Esophagus squamous epithelium (tissue), 5 donors: ENCODE measurements at regions not wholly inside any gene's neighbourhood (a gene's known extent, or its start where the extent isn't known, plus 50 kb on each side); places are given as distances from the start of the nearest gene placed in this dataset.

Experiments
- DNase-seq: peaks from one replicate; lab custom pipeline; 2025; lab: John Stamatoyannopoulos, UW
- H3K27ac ChIP-seq, 4 donors: fragments of 200-600 bp; sonication (generic); one replicate each; pipeline ENCODE4 v1.5.1; 2016 to 2019; ENCODE audit warnings: mild to moderate bottlenecking in 1 of 4
- H3K27me3 ChIP-seq, 4 donors: fragments of 200-600 bp; sonication (generic); 1 replicate in 3 of 4; 2 replicates in 1 of 4; pipeline versions ENCODE4 v1.5.1 to v1.6.0; 2017 to 2021; ENCODE audit warnings: antibody characterized with exemption in 1 of 4
- H3K36me3 ChIP-seq, 3 donors: fragments of 200-600 bp; sonication (generic); one replicate each; pipeline ENCODE4 v1.5.1; 2016 to 2019
- H3K4me1 ChIP-seq, 3 donors: fragments of 200-600 bp; sonication (generic); one replicate each; pipeline ENCODE4 v1.5.1; 2017 to 2019
- H3K4me3 ChIP-seq, 4 donors: fragments of 200-600 bp; sonication (generic); 1 replicate in 3 of 4; 2 replicates in 1 of 4; pipeline ENCODE4 v1.5.1; 2016 to 2019; ENCODE audit warnings: mild to moderate bottlenecking in 2 of 4, moderate library complexity in 1 of 4
- H3K9me3 ChIP-seq, 3 donors: fragments of 200-600 bp; sonication (generic); one replicate each; pipeline ENCODE4 v1.5.1; 2016 to 2019
- POLR2A ChIP-seq, 4 donors: fragments of 450-650 bp; IDR thresholded peaks; one replicate each; pipeline ENCODE4 v1.6.1; 2017; ENCODE audit warnings: antibody characterized with exemption in 4 of 4, mild to moderate bottlenecking in 4 of 4, moderate library complexity in 3 of 4
- WGBS, 2 donors: methylation state at CpG; one replicate each; pipeline ENCODE4 v1.1.5; 2018; 5-methylcytosine and 5-hydroxymethylcytosine counted together
- intact Hi-C: fragments of 100-400 bp; cut with DNase I; formaldehyde crosslinking; loops from one replicate; pipeline ENCODE4 v1.15.0; 2022
- TF ChIP-seq, protein P1 (sequence below), 6 experiments: fragments of 450-650 bp in 4 of 6; fragments of 200-600 bp in 2 of 6; sonication (generic) in 2 of 6; IDR thresholded peaks; one replicate each; pipeline ENCODE4 v1.5.1; 2016 to 2019; ENCODE audit warnings: antibody characterized with exemption in 6 of 6, mild to moderate bottlenecking in 4 of 6, moderate library complexity in 4 of 6
- donor health status: DM: yes; HTN: yes; CAD: no.

DNA sequence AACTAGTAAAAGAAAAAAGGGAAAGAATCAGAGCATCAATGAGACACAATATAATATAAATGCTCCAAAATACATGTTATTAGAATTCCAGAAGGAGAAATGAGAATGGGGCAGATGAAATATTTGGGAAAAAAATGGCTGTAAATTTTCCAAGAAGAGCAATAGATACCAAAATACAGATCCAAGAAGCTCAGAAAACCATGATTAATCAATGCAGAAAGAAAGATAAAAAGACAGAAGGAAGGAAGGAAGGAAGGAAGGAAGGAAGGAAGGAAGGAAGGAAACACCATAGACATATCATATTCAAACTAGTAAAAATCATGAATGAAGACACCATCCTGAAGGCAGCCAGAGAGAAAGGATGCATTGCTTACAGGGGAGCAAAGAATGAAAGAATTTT, 920.9 kb downstream of the EFNA5 start:
- no peak for TF ChIP-seq POLR2A (IDR thresholded peaks at IDR 0.05)
- TF ChIP-seq, protein P1, sequence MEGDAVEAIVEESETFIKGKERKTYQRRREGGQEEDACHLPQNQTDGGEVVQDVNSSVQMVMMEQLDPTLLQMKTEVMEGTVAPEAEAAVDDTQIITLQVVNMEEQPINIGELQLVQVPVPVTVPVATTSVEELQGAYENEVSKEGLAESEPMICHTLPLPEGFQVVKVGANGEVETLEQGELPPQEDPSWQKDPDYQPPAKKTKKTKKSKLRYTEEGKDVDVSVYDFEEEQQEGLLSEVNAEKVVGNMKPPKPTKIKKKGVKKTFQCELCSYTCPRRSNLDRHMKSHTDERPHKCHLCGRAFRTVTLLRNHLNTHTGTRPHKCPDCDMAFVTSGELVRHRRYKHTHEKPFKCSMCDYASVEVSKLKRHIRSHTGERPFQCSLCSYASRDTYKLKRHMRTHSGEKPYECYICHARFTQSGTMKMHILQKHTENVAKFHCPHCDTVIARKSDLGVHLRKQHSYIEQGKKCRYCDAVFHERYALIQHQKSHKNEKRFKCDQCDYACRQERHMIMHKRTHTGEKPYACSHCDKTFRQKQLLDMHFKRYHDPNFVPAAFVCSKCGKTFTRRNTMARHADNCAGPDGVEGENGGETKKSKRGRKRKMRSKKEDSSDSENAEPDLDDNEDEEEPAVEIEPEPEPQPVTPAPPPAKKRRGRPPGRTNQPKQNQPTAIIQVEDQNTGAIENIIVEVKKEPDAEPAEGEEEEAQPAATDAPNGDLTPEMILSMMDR (IDR thresholded peaks at IDR 0.05) = no peak
- intact Hi-C loops = no loop called here
- no peaks in the 10 kb centered on the region for H3K36me3 ChIP-seq
- H3K9me3 ChIP-seq = no peaks in the 10 kb centered on the region
- no peak for DNase-seq
- no peak overlapping the region for H3K27ac ChIP-seq
- H3K27me3 ChIP-seq = no peaks in the 10 kb centered on the region
- H3K4me3 ChIP-seq = no peak overlapping the region
- no peaks in the 10 kb centered on the region for H3K4me1 ChIP-seq

DNA sequence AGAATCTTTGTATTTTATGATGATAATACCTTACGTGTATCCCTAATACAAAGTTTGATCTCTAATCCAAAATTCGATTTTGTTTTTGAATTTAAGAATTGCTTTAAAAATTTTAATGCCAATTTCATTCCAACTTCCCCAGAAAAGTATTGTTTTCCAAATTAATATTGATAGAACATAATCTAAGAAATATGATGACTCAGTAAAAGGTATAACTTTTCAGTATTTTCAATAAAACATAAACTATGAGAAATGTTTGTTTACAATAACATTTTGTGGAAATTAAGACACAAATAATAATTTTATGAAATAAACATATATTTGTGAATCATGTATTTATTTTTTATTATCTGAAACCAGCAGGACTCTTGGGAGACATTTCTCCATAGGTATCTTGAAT, 931.6 kb downstream of the EFNA5 start:
- intact Hi-C loops = no loop called here
- H3K27ac ChIP-seq = no peak overlapping the region
- no peaks in the 10 kb centered on the region for H3K27me3 ChIP-seq
- no peaks in the 10 kb centered on the region for H3K4me1 ChIP-seq
- DNase-seq = no peak
- no peak overlapping the region for H3K4me3 ChIP-seq
- WGBS, 2 donors = 61 to 80% methylated on average over 2 of the region's 2 CpGs
- TF ChIP-seq POLR2A (IDR thresholded peaks at IDR 0.05) = no peak
- TF ChIP-seq, protein P1 (IDR thresholded peaks at IDR 0.05) = no peak
- H3K9me3 ChIP-seq = peaks cover 0 to 3% (median 0%) of the 10 kb centered on the region in 3 donors
- no peaks in the 10 kb centered on the region for H3K36me3 ChIP-seq

DNA sequence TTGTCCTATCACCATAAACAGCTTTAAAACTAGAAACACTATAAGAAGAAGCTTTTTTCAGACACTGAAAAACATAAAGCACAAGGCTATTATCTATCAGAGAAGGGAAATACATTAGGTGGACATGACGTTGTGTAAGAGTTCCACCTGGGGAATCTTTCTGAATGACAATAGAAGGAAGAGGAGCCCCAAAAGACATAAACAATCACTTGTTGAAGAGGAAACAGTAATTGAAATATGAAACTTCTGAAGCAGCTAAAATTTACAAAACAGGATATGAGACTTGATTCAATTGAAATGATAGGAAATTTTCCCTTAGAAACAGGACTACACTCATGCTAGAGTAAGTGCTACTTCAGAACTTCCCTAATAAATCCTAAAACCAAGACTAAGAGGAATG, 933.6 kb downstream of the EFNA5 start:
- Histone ChIP-seq H3K9me3 (peaks cover 0 to 11% (median 3%) of the 10 kb centered on the region in 3 donors), H3K36me3 (no peaks in the 10 kb centered on the region), H3K27ac (no peak overlapping the region), H3K4me3 (no peak overlapping the region), H3K27me3 (no peaks in the 10 kb centered on the region), H3K4me1 (no peaks in the 10 kb centered on the region)
- no peak for DNase-seq
- 28 to 39% methylated on average over 1 of the region's 1 CpG for WGBS, 2 donors
- no peak for TF ChIP-seq POLR2A (IDR thresholded peaks at IDR 0.05)
- TF ChIP-seq, protein P1 (IDR thresholded peaks at IDR 0.05) = no peak
- intact Hi-C loops = no loop called here

DNA sequence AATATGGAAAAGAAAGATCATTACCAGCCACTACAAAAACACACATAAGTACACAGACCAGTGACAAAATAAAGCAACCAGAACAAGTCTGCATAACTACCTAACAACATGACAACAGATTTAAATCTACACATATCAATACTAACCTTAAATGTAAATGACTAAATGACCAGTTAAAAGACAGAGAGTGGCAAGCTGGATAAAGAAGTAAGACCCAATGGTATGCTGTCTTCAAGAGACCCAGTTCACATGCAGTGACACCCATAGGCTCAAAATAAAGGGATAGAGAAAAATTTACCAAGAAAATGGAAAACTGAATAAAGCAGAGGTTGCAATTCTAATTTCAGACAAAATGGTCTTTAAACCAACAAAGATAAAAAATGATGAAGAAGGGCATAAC, 938.1 kb downstream of the EFNA5 start:
- no peak overlapping the region for H3K27ac ChIP-seq
- TF ChIP-seq, protein P1 (IDR thresholded peaks at IDR 0.05) = no peak
- no peak for TF ChIP-seq POLR2A (IDR thresholded peaks at IDR 0.05)
- intact Hi-C loops = no loop called here
- no peak for DNase-seq
- H3K27me3 ChIP-seq = no peaks in the 10 kb centered on the region
- H3K4me3 ChIP-seq = no peak overlapping the region
- no peaks in the 10 kb centered on the region for H3K4me1 ChIP-seq
- peaks cover 0 to 14% (median 3%) of the 10 kb centered on the region in 3 donors for H3K9me3 ChIP-seq
- H3K36me3 ChIP-seq = no peaks in the 10 kb centered on the region

DNA sequence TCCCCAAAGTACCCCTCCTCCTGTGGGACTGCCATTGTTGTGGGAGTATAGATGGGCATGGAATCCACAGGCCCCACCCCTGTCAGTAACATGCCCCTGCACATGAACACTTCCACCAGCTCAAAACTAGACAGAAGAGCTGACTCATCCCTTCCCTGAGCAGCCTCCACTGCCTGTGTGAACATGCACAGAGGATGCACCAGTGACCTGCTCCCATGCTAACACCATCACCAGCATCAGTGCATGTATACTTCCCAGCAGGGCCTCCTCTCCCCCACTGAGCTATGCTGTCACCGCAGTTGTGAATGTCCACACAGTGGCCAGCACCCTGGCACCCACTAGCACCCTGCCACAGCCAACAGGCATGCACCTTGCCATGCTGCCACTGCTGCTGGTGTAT, 939.8 kb downstream of the EFNA5 start:
- whole genome bisulfite sequencing, 2 donors = 60% methylated on average over 1 of the region's 1 CpG; no CpG with 5 or more reads in 1 of the 2 donors
- no peak for TF ChIP-seq POLR2A (IDR thresholded peaks at IDR 0.05)
- TF ChIP-seq, protein P1 (IDR thresholded peaks at IDR 0.05) = no peak
- DNase-seq = no peak
- intact Hi-C loops = no loop called here
- Histone ChIP-seq H3K27me3 (no peaks in the 10 kb centered on the region), H3K4me3 (no peak overlapping the region), H3K27ac (no peak overlapping the region), H3K4me1 (no peaks in the 10 kb centered on the region), H3K9me3 (peaks cover 0 to 14% (median 3%) of the 10 kb centered on the region in 3 donors), H3K36me3 (no peaks in the 10 kb centered on the region)
